ENCODE measurements at regions not wholly inside any gene's neighbourhood (a gene's known extent, or its start where the extent isn't known, plus 50 kb on each side); places are given as distances from the start of the nearest gene placed in this dataset.
"Not testable (repeated sequence)": the region's sequence is repeated elsewhere in the genome, so short reads cannot be mapped to it uniquely, and the experiment has no call there.

DNA sequence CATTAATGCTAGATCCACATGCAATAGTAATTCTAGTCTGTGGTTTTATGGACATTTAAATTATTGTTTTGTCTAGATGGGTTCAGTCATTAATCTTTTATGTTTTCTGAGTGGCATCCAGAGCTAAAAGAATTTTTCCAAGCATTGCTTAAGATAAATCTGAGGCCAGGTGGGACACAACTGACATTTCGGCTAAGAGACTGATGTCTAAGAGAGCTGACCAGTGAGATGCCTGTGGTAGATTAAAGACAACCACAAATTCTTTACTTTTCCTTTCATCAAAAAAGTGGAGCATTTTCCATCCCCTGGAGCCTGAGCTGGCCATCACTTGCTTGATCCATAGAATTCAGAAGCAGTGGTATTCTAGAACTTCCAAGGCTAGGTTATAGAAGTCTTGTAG lies 182.2 kb downstream of the NRP2 start:
- no peak for DNase-seq

DNA sequence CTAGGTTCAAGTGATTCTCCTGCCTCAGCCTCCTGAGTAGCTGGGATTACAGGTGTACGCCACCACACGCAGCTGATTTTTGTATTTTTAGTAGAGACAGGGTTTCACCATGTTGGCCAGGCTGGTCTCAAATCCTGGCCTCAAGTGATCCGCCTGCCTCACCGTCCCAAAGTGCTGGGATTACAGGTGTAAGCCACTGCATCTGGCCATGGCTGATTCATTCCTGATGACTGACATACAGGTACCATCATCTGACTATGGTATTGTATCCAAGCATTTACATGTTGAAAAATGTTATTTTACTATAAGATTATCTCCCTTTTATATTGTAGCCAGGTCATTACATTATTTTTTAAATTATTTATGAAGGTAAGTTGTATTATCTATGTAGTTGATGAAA lies 180.5 kb downstream of the NRP2 start:
- DNase-seq = not testable (repeated sequence)

DNA sequence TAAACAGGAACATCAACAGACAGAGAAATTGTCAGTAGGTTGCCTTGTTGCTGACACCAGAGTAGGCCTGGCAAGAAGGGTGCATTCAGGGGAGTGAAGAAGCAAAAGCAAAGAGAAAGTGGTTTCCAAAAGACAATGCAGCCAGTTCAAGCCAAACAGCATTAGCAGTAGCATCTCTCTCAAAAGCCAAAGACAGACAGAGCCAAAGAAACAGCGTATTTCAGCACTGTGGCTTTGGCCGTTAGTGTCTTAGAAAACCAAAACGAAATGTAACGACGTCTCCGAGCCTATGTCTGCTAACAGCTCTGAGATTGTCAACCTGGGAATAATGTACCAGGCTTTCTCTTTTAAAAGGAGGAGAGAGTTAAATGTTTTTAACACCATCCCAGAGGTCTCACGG lies 178.6 kb downstream of the NRP2 start:
- no peak for DNase-seq

- DNase-seq = no peak
These were observed 177.9 kb downstream of the NRP2 start for GRCh38 chr2:205860181-205860580.

DNA sequence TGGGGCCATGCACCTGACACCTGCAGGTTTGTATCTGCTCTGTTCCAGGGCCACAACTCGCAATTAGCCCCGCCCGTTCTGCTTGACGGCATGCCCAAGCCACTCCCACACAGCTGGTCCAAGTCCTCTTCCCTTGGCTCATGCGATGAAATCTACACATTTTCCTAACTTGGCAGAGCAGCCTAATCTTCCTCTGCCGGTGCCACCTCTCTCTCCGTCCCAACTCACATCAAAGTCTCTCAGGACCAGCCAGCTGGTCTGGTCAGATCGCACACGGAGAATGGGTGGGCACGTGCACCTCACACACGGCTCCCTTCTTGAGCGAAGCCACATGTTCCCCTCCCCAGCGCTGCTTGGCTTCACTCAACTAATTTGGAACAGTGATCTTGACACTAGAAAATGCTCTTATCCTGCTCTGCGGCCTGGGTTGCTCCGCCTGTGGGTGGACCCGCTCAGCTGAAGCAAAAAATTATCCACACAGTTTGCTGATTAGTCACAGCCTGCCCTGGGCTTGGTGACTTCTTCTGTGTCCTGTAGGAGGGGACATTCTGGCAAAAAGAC lies 176.7 kb downstream of the NRP2 start:
- DNase-seq = no peak

- DNase-seq = no peak
These were observed 176.0 kb downstream of the NRP2 start for GRCh38 chr2:205858275-205858674.

- no peak for DNase-seq
These were observed 175.4 kb downstream of the NRP2 start for GRCh38 chr2:205857520-205858237.

DNA sequence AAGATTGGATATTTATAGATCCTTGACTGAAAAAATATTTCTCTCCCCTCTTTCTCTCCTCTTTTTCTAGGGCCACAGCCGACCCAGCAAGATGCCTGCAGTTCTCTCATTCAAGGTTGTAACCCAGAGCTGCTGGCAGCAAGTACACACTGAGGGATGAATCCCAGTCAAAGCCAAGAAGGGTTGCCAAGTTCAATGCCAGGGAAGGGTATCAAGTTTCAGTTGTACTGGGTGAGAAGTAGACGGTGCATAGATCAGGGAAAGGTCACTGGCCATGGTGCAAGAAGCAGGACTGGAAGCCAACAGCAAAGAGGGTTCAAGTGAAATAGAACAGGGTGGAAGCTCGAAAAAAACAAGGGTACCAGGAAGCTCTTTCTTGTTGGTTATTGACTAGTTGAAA lies 170.2 kb downstream of the NRP2 start:
- DNase-seq = no peak

GRCh38 chr2:205850611-205851010 lies 168.3 kb downstream of the NRP2 start:
- no peak for DNase-seq

GRCh38 chr2:205850132-205850531 lies 167.8 kb downstream of the NRP2 start:
- no peak for DNase-seq

DNA sequence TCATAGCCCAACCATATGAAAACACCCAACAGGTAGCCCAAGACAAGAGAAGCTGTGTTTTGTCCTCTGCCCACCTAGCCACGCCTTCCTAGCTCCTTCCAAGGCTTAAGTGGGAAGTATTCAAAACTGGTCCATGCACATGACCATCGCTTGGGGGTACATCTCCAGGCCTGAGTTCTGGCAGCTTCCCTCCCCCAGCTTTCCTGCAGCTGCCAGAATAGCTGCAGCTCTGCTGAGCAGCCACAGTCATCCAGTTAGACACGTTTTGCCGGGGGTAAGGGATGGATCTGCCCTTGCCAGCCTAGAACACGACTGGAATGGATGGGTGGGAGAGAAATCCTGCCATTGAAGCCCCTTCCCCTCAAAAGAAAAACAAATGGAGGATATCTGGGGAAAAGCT lies 166.8 kb downstream of the NRP2 start:
- DNase-seq = no peak

- no peak for DNase-seq
These were observed 166.3 kb downstream of the NRP2 start for GRCh38 chr2:205848601-205849000.

Data from CD4-positive, alpha-beta T cell treated with Interleukin-12 subunit alpha and Interleukin-12 subunit beta, for 1 hour (primary cell).